ENCODE measurements at regions not wholly inside any gene's neighbourhood (a gene's known extent, or its start where the extent isn't known, plus 50 kb on each side); places are given as distances from the start of the nearest gene placed in this dataset.

GRCh38 chr5:143738417-143739401, 73.3 kb upstream of the HMHB1 start:
- no peak overlapping the region for H3K27ac ChIP-seq
- H3K27me3 ChIP-seq, result no peaks in the 10 kb centered on the region
- H3K9me3 ChIP-seq, result no peaks in the 10 kb centered on the region
- intact Hi-C loops (cut with DNase I), result no loop called here
- H3K4me3 ChIP-seq, result no peak overlapping the region
- H3K4me1 ChIP-seq, result no peaks in the 10 kb centered on the region
- DNase-seq (ENCODE audit: low spot score in 2 of 2), result no peak
- TF ChIP-seq CTCF (IDR thresholded peaks at IDR 0.05), result no peak
- H3K36me3 ChIP-seq, result no peaks in the 10 kb centered on the region

GRCh38 chr5:143737062-143737461, 74.9 kb upstream of the HMHB1 start:
- Histone ChIP-seq H3K9me3 (no peaks in the 10 kb centered on the region), H3K36me3 (no peaks in the 10 kb centered on the region), H3K27me3 (no peaks in the 10 kb centered on the region), H3K27ac (no peak overlapping the region), H3K4me1 (no peaks in the 10 kb centered on the region), H3K4me3 (no peak overlapping the region)
- intact Hi-C loops (cut with DNase I), result no loop called here
- no peak for TF ChIP-seq CTCF (IDR thresholded peaks at IDR 0.05)
- DNase-seq (ENCODE audit: low spot score in 2 of 2), result no peak

- Histone ChIP-seq H3K9me3 (no peaks in the 10 kb centered on the region), H3K36me3 (no peaks in the 10 kb centered on the region), H3K4me1 (no peaks in the 10 kb centered on the region), H3K4me3 (no peak overlapping the region), H3K27ac (no peak overlapping the region), H3K27me3 (no peaks in the 10 kb centered on the region)
- intact Hi-C loops (cut with DNase I), result no loop called here
- no peak for TF ChIP-seq CTCF (IDR thresholded peaks at IDR 0.05)
- no peak for DNase-seq (ENCODE audit: low spot score in 2 of 2)
These were observed 77.5 kb upstream of the HMHB1 start for GRCh38 chr5:143734456-143734780.

- intact Hi-C loops (cut with DNase I), result no loop called here
- no peak for TF ChIP-seq CTCF (IDR thresholded peaks at IDR 0.05)
- Histone ChIP-seq H3K9me3 (no peaks in the 10 kb centered on the region), H3K4me3 (no peak overlapping the region), H3K36me3 (no peaks in the 10 kb centered on the region), H3K27me3 (no peaks in the 10 kb centered on the region), H3K27ac (no peak overlapping the region), H3K4me1 (no peaks in the 10 kb centered on the region)
- no peak for DNase-seq (ENCODE audit: low spot score in 2 of 2)
These were observed 78.1 kb upstream of the HMHB1 start for GRCh38 chr5:143733665-143734455.

- Histone ChIP-seq H3K27ac (no peak overlapping the region), H3K27me3 (no peaks in the 10 kb centered on the region), H3K9me3 (no peaks in the 10 kb centered on the region), H3K4me3 (no peak overlapping the region), H3K4me1 (no peaks in the 10 kb centered on the region), H3K36me3 (no peaks in the 10 kb centered on the region)
- intact Hi-C loops (cut with DNase I), result no loop called here
- no peak for TF ChIP-seq CTCF (IDR thresholded peaks at IDR 0.05)
- DNase-seq (ENCODE audit: low spot score in 2 of 2), result no peak
These were observed 79.6 kb upstream of the HMHB1 start for GRCh38 chr5:143732402-143732801.

Measured in ascending aorta (tissue), 2 donors.